SK-N-SH (cell line): ENCODE measurements at regions not wholly inside any gene's neighbourhood (a gene's known extent, or its start where the extent isn't known, plus 50 kb on each side); places are given as distances from the start of the nearest gene placed in this dataset.
"Not testable (repeated sequence)": the region's sequence is repeated elsewhere in the genome, so short reads cannot be mapped to it uniquely, and the experiment has no call there.

Experiments used
- CTCF ChIA-PET: fragments of 300-600, 350-600 bp; formaldehyde crosslinking; extraction: SDS; loops from one replicate; lab custom pipeline; 2021; lab: Yijun Ruan, JAX
- POLR2A ChIA-PET: fragments of 350-600 bp; sonication (Branson Sonifier 250); formaldehyde crosslinking; extraction: SDS; loops from one replicate; lab custom pipeline; 2020; ENCODE audit warnings: antibody characterized with exemption, inconsistent platforms; lab: Yijun Ruan, JAX
- DNase-seq: peaks from one replicate; pipeline ENCODE4 v3.0.0; 2012
- H2AFZ ChIP-seq: fragments of 200-600 bp; sonication (generic); 2 replicates; pipeline ENCODE4 v1.8.1; 2016; ENCODE audit warnings: antibody characterized with exemption, mild to moderate bottlenecking, low read depth
- H3F3A ChIP-seq: fragments of 200-600 bp; sonication (generic); replicated peaks from 2 replicates; pipeline ENCODE3; 2016; ENCODE audit warnings: antibody characterized with exemption, mild to moderate bottlenecking; ENCODE audit not compliant: insufficient read depth
- H3K27ac ChIP-seq, 2 experiments: fragments of 200-500 bp in 1 of 2; fragments of 200-600 bp in 1 of 2; sonication (Bioruptor generic) in 1 of 2; sonication (generic), shearing (Covaris generic) in 1 of 2; 2 replicates each; pipeline versions ENCODE4 v1.5.1 to v1.6.1; 2014 to 2016; ENCODE audit warnings: low read depth in 2 of 2, inconsistent platforms in 1 of 2, low read length in 1 of 2, mild to moderate bottlenecking in 1 of 2, mixed read lengths in 1 of 2
- H3K27me3 ChIP-seq: fragments of 200-600 bp; sonication (generic), shearing (Covaris generic); 2 replicates; pipeline ENCODE4 v1.6.1; 2016; ENCODE audit warnings: mixed run types; ENCODE audit not compliant: insufficient read depth
- H3K36me3 ChIP-seq, 2 experiments: fragments of 200-500 bp in 1 of 2; fragments of 200-600 bp in 1 of 2; sonication (Bioruptor generic) in 1 of 2; sonication (generic) in 1 of 2; replicated peaks in 1 of 2; 2 replicates each; pipeline versions ENCODE3 to v1.5.1; 2014 to 2016; ENCODE audit warnings: low read length in 1 of 2, mild to moderate bottlenecking in 1 of 2; ENCODE audit not compliant: insufficient read depth in 2 of 2, control insufficient read depth in 1 of 2
- H3K4me1 ChIP-seq, 2 experiments: fragments of 200-500 bp in 1 of 2; fragments of 200-600 bp in 1 of 2; sonication (Bioruptor generic) in 1 of 2; sonication (generic), shearing (Covaris generic) in 1 of 2; 2 replicates each; pipeline versions ENCODE4 v1.5.1 to v1.6.1; 2014 to 2016; ENCODE audit warnings: low read depth in 1 of 2, low read length in 1 of 2, mixed run types in 1 of 2; ENCODE audit not compliant: insufficient read depth in 2 of 2, control insufficient read depth in 1 of 2
- H3K4me2 ChIP-seq: fragments of 200-600 bp; sonication (generic), shearing (Covaris generic); 2 replicates; pipeline ENCODE4 v1.6.1; 2017; ENCODE audit warnings: mixed run types
- H3K4me3 ChIP-seq, 2 experiments: fragments of 200-500 bp in 1 of 2; fragments of 200-600 bp in 1 of 2; sonication (Bioruptor generic) in 1 of 2; sonication (generic), shearing (Covaris generic) in 1 of 2; 2 replicates each; pipeline versions ENCODE4 v1.5.1 to v1.8.1; 2014 to 2016; ENCODE audit warnings: low read depth in 2 of 2, inconsistent platforms in 1 of 2, low read length in 1 of 2, mild to moderate bottlenecking in 1 of 2, mixed read lengths in 1 of 2, moderate library complexity in 1 of 2
- H3K79me2 ChIP-seq: fragments of 200-600 bp; sonication (generic); 2 replicates; pipeline ENCODE4 v1.8.1; 2017; ENCODE audit warnings: mild to moderate bottlenecking; ENCODE audit not compliant: insufficient read depth
- H3K9ac ChIP-seq: fragments of 200-600 bp; sonication (generic); 2 replicates; pipeline ENCODE4 v1.6.1; 2017; ENCODE audit warnings: mixed run types
- H3K9me2 ChIP-seq: fragments of 200-600 bp; sonication (generic); 2 replicates; pipeline ENCODE4 v1.6.1; 2017; ENCODE audit warnings: mixed run types
- H3K9me3 ChIP-seq: fragments of 200-600 bp; sonication (generic); 2 replicates; pipeline ENCODE4 v1.6.1; 2017; ENCODE audit warnings: mixed run types, mild to moderate bottlenecking, moderate library complexity
- H4K20me1 ChIP-seq: fragments of 200-600 bp; sonication (generic); 2 replicates; pipeline ENCODE4 v1.6.1; 2017; ENCODE audit warnings: mild to moderate bottlenecking, mixed run types; ENCODE audit not compliant: insufficient read depth
- CHD2 ChIP-seq: fragments of 150-350 bp; IDR thresholded peaks from 2 replicates; pipeline ENCODE4 v1.6.1; 2018; ENCODE audit warnings: low read length; ENCODE audit not compliant: partially characterized antibody
- EZH2phosphoT487 ChIP-seq: fragments of 200-600 bp; sonication (generic); IDR thresholded peaks from 2 replicates; pipeline ENCODE4 v1.6.1; 2017; ENCODE audit warnings: low read depth, mixed run types, mild to moderate bottlenecking, antibody characterized with exemption, moderate library complexity, borderline replicate concordance
- FOSL2 ChIP-seq: IDR thresholded peaks from 2 replicates; pipeline ENCODE4 v1.4.0; 2012; ENCODE audit warnings: low read depth, mild to moderate bottlenecking, moderate library complexity, borderline replicate concordance
- FOXJ3 ChIP-seq: sonication (generic); formaldehyde crosslinking; IDR thresholded peaks from 2 replicates; pipeline ENCODE4 v1.5.1; 2020; ENCODE audit warnings: mild to moderate bottlenecking, missing genetic modification reagents
- IRF3 ChIP-seq: fragments of 150-350 bp; IDR thresholded peaks from 2 replicates; pipeline ENCODE4 v1.6.1; 2016; ENCODE audit warnings: mild to moderate bottlenecking, low read depth, low read length
- NFIC ChIP-seq: IDR thresholded peaks from 2 replicates; pipeline ENCODE4 v1.4.0; 2012; ENCODE audit warnings: borderline replicate concordance
- POLR2AphosphoS5 ChIP-seq: IDR thresholded peaks from 2 replicates; pipeline ENCODE4 v1.6.1; 2012; ENCODE audit warnings: low read depth, low read length
- RAD21 ChIP-seq: IDR thresholded peaks from 2 replicates; pipeline ENCODE4 v1.6.1; 2012; ENCODE audit warnings: mild to moderate bottlenecking, low read length
- RCOR1 ChIP-seq: fragments of 150-350 bp; IDR thresholded peaks from 2 replicates; pipeline ENCODE4 v1.6.1; 2017; ENCODE audit warnings: antibody characterized with exemption, low read length
- SIN3A ChIP-seq: IDR thresholded peaks from 2 replicates; pipeline ENCODE4 v1.6.1; 2012; ENCODE audit warnings: low read depth, mild to moderate bottlenecking, low read length, moderate library complexity, borderline replicate concordance
- TAF1 ChIP-seq: IDR thresholded peaks from 2 replicates; pipeline ENCODE4 v1.6.1; 2012; ENCODE audit warnings: low read depth, mild to moderate bottlenecking, low read length, moderate library complexity, borderline replicate concordance
- TCF12 ChIP-seq: IDR thresholded peaks from 2 replicates; pipeline ENCODE4 v1.4.0; 2012
- TEAD4 ChIP-seq: IDR thresholded peaks from 2 replicates; pipeline ENCODE4 v1.4.0; 2012; ENCODE audit warnings: mild to moderate bottlenecking, borderline replicate concordance; ENCODE audit not compliant: insufficient read depth
- YY1 ChIP-seq: IDR thresholded peaks from 2 replicates; pipeline ENCODE4 v1.4.0; 2012; ENCODE audit warnings: low read depth, mild to moderate bottlenecking
- WGBS: methylation state at CpG from one replicate; pipeline ENCODE4 v1.1.6; 2017; ENCODE audit warnings: low lambda C conversion rate; 5-methylcytosine and 5-hydroxymethylcytosine counted together
- TF ChIP-seq, protein P1 (sequence below): fragments of 200-600 bp; sonication (generic); IDR thresholded peaks from 2 replicates; pipeline ENCODE4 v1.6.1; 2017; ENCODE audit warnings: antibody characterized with exemption, mild to moderate bottlenecking, moderate library complexity
- TF ChIP-seq, protein P2 (sequence below): IDR thresholded peaks from 2 replicates; pipeline ENCODE4 v1.6.1; 2012; ENCODE audit warnings: mild to moderate bottlenecking, low read depth, low read length, moderate library complexity

- Histone ChIP-seq H3K4me3 (no peak overlapping the region), H3K9ac (no peak overlapping the region)
- CTCF ChIA-PET: interaction anchor here (0.6 kb wide), 1 partner anchor 57 kb away, joined by 3 read pairs; no protein-coding TSS in a partner anchor
- no peak for DNase-seq
- POLR2A ChIA-PET: no interaction called here
- TF ChIP-seq RCOR1: no peak
- no peak for TF ChIP-seq FOXJ3
- no peak for TF ChIP-seq TCF12
- no peak for TF ChIP-seq TAF1
- TF ChIP-seq TEAD4: no peak
- TF ChIP-seq RAD21: no peak
- no peak for TF ChIP-seq EZH2phosphoT487
- TF ChIP-seq FOSL2: no peak
- TF ChIP-seq NFIC: no peak
- TF ChIP-seq YY1: no peak
- TF ChIP-seq POLR2AphosphoS5: no peak
- TF ChIP-seq CHD2: no peak
- TF ChIP-seq, all 33 proteins: peak for 0
- H3K27me3 ChIP-seq: no peaks in the 10 kb centered on the region
- no peaks in the 10 kb centered on the region for H3K79me2 ChIP-seq
- H3K4me2 ChIP-seq: no peak overlapping the region
- H3K4me1 ChIP-seq: no peaks in the 10 kb centered on the region; a peak in 1 of 4 replicates
- no peaks in the 10 kb centered on the region for H3K9me2 ChIP-seq
- no peak overlapping the region for H3K27ac ChIP-seq
- no peaks in the 10 kb centered on the region for H3F3A ChIP-seq
- 15% methylated on average over 4 of the region's 4 CpGs for WGBS
- no peaks in the 10 kb centered on the region for H3K36me3 ChIP-seq
- no peak overlapping the region for H2AFZ ChIP-seq
- no peaks in the 10 kb centered on the region for H3K9me3 ChIP-seq
- H4K20me1 ChIP-seq: no peaks in the 10 kb centered on the region
Measured at GRCh38 chr1:34370748-34371147, 194.0 kb downstream of the C1orf94 start.

GRCh38 chr1:34371179-34371578 is 194.5 kb downstream of the C1orf94 start:
- H3K4me2 ChIP-seq, H3F3A ChIP-seq, H2AFZ ChIP-seq, POLR2A ChIA-PET, H3K9ac ChIP-seq, DNase-seq, H3K79me2 ChIP-seq, H3K4me3 ChIP-seq, H3K9me3 ChIP-seq, H3K27ac ChIP-seq, H3K27me3 ChIP-seq, H4K20me1 ChIP-seq, H3K9me2 ChIP-seq, H3K36me3 ChIP-seq, H3K4me1 ChIP-seq: not testable (repeated sequence)
- CTCF ChIA-PET: interaction anchor here (1.1 to 1.6 kb wide), 2 partner anchors 226 to 738 kb away, joined by 4 to 6 read pairs; no protein-coding TSS in a partner anchor
- 60% methylated on average over 2 of the region's 5 CpGs for WGBS

DNA sequence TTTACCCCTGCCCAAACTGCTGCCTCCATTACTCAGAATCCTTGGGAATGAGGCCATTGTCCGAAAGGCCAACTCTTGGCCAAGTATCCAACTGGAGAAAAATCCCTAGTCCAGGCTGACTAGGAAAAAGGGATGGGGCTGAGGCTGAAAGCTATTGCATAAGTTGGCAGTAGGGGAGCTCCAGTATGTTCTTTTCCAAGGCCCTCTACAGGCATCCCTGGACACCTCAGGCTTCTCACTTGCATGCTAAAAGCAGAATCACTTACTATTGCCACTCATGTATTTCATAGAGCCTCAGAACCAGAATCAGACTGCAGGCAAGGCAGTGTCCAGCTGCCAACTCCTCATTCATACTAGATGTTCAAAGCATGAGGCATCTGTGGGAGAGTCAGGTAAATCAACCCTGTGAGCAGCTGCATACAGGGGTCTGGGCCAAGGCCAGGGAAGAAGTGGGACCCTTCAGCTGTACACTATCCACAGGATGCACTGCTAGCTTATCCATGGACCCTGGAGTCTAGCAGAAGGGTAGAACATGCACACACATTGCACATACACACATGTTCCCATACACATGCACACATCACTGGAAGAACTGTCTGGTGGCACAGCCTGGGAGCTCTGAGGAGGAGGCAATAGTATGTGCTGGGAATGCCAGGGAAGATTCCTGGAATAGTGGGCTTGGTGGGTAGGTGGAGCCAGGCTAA is 195.3 kb downstream of the C1orf94 start:
- Histone ChIP-seq H3K9ac (no peak overlapping the region), H4K20me1 (no peaks in the 10 kb centered on the region), H3K9me2 (no peaks in the 10 kb centered on the region), H3K4me3 (no peak overlapping the region), H2AFZ (no peak overlapping the region), H3F3A (no peaks in the 10 kb centered on the region), H3K4me2 (no peak overlapping the region), H3K27me3 (no peaks in the 10 kb centered on the region), H3K9me3 (no peaks in the 10 kb centered on the region), H3K79me2 (no peaks in the 10 kb centered on the region), H3K4me1 (no peaks in the 10 kb centered on the region; a peak in 1 of 4 replicates), H3K27ac (no peak overlapping the region), H3K36me3 (no peaks in the 10 kb centered on the region)
- 0% methylated on average over 1 of the region's 1 CpG for WGBS
- CTCF ChIA-PET: interaction anchor here (1.1 to 1.6 kb wide), 2 partner anchors 226 to 739 kb away, joined by 4 to 6 read pairs; no protein-coding TSS in a partner anchor
- POLR2A ChIA-PET: no interaction called here
- no peak for DNase-seq
- TF ChIP-seq, protein P1, sequence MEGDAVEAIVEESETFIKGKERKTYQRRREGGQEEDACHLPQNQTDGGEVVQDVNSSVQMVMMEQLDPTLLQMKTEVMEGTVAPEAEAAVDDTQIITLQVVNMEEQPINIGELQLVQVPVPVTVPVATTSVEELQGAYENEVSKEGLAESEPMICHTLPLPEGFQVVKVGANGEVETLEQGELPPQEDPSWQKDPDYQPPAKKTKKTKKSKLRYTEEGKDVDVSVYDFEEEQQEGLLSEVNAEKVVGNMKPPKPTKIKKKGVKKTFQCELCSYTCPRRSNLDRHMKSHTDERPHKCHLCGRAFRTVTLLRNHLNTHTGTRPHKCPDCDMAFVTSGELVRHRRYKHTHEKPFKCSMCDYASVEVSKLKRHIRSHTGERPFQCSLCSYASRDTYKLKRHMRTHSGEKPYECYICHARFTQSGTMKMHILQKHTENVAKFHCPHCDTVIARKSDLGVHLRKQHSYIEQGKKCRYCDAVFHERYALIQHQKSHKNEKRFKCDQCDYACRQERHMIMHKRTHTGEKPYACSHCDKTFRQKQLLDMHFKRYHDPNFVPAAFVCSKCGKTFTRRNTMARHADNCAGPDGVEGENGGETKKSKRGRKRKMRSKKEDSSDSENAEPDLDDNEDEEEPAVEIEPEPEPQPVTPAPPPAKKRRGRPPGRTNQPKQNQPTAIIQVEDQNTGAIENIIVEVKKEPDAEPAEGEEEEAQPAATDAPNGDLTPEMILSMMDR: no peak
- TF ChIP-seq IRF3 (no peak), FOXJ3 (no peak), SIN3A (no peak), TAF1 (no peak)
- TF ChIP-seq, protein P2, sequence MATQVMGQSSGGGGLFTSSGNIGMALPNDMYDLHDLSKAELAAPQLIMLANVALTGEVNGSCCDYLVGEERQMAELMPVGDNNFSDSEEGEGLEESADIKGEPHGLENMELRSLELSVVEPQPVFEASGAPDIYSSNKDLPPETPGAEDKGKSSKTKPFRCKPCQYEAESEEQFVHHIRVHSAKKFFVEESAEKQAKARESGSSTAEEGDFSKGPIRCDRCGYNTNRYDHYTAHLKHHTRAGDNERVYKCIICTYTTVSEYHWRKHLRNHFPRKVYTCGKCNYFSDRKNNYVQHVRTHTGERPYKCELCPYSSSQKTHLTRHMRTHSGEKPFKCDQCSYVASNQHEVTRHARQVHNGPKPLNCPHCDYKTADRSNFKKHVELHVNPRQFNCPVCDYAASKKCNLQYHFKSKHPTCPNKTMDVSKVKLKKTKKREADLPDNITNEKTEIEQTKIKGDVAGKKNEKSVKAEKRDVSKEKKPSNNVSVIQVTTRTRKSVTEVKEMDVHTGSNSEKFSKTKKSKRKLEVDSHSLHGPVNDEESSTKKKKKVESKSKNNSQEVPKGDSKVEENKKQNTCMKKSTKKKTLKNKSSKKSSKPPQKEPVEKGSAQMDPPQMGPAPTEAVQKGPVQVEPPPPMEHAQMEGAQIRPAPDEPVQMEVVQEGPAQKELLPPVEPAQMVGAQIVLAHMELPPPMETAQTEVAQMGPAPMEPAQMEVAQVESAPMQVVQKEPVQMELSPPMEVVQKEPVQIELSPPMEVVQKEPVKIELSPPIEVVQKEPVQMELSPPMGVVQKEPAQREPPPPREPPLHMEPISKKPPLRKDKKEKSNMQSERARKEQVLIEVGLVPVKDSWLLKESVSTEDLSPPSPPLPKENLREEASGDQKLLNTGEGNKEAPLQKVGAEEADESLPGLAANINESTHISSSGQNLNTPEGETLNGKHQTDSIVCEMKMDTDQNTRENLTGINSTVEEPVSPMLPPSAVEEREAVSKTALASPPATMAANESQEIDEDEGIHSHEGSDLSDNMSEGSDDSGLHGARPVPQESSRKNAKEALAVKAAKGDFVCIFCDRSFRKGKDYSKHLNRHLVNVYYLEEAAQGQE: no peak
